ENCODE measurements at regions not wholly inside any gene's neighbourhood (a gene's known extent, or its start where the extent isn't known, plus 50 kb on each side); places are given as distances from the start of the nearest gene placed in this dataset.

- no peak for TF ChIP-seq CTCF (IDR thresholded peaks at IDR 0.05; ENCODE audit: borderline replicate concordance, extremely low read depth, low read length, poor library complexity, severe bottlenecking)
- TF ChIP-seq EZH2 (IDR thresholded peaks at IDR 0.05; ENCODE audit: borderline replicate concordance, low read depth, low read length, severe bottlenecking), result no peak
These were observed 97.5 kb upstream of the SHB start for GRCh38 chr9:38166501-38166900.

All from DND-41 (cell line).